Stimulated activated CD4-positive, alpha-beta T cell treated with anti-CD3 and anti-CD28 coated beads, Interleukin-15, amount 100 ng/mL, for 48 hours (primary cell): ENCODE measurements at regions not wholly inside any gene's neighbourhood (a gene's known extent, or its start where the extent isn't known, plus 50 kb on each side); places are given as distances from the start of the nearest gene placed in this dataset.

Experiments
- DNase-seq, 2 donors: peaks; one replicate each; pipeline ENCODE4 v3.0.0-alpha.2; 2020; ENCODE audit warnings: low read depth in 2 of 2

DNA sequence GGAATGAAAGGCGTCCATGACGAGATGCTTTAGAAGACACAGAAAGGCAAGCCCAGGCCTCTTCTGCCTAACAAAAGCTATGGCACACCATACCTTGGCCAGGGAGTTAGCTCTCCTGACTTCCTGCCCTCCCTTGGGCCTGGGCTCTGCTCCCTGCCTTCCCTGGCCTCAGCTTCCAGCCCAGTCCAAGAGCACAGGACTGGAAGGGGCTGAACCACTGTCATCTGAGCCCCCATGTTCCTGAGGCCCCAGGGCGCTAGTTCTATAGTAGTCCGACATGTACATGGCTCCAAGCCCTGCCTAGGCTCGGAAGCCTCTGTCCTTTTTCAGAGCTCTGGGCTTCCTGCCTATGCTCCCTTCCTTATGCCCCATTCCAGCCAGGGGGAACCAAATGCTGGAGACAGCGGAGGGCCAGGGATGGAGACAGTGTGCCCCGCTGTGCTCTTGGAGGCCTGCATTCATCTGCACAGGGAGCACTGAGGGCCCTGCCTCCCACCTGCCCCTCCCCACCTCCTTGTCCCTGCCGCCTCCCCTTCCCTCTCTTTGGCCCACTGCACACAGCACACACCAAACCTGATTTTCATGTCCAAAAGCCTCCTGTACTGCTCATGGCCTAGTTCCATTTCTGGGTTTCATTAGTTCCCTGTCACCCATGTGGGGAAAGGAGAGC is 240.1 kb downstream of the RHOU start:
- no peak for DNase-seq

DNA sequence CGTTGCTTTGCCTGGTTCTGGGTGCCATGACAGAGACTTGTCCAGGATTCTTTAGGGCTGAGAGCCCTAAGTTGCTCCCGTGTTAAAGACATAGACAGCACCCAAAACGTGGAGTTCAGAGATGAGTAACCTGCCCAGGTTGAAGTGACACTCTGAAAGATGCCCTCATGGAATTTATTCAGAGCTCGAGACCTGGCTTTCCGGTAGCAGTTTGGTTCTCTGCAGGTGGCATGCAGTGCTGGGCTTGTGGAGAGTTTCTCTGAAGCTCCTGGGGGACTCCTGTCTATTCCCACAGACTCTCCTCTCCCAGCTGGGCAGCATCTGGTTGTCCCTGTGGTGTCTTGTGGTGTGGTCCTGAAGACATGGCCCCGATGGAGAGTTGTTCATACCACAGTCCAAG is 241.0 kb downstream of the RHOU start:
- DNase-seq = no peak

DNA sequence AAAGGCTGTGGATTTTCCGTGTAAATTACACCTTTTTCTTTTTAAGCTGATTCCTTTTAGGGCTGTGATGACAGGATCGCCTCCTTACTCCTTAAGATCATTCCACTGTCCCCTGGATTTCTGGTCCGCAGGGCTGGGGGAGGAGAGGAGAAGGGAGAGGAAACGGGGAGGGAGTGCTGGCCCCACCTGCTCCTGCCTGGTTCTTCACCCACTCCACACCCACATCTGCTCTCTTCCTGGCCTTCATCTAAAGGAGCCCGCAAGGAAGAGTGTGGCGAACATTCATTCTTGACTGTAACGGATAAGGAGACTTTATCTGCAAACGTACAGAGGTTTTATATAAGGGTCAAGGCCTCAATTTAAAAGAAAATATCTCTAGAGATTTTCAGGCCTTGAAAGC is 242.0 kb downstream of the RHOU start:
- no peak for DNase-seq

DNA sequence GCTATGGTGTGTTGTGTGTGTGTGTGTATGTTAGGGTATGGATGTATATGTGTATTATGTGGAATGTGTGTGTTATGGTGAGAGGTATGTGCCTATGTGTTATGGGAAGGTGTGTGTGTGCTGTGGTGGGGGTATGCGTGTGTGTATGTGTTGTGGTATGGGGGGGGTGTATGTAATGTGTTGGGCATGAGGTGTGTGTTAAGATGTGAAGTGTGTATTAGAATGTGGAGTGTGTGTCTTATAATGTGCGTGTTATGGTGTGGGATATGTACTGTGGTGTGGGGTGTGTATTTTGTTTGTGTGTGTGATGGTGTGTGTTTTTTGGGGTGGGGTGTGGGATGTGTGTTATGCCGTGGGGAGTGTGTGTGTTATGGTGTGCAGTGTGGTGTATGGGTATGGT is 242.5 kb downstream of the RHOU start:
- no peak for DNase-seq

DNA sequence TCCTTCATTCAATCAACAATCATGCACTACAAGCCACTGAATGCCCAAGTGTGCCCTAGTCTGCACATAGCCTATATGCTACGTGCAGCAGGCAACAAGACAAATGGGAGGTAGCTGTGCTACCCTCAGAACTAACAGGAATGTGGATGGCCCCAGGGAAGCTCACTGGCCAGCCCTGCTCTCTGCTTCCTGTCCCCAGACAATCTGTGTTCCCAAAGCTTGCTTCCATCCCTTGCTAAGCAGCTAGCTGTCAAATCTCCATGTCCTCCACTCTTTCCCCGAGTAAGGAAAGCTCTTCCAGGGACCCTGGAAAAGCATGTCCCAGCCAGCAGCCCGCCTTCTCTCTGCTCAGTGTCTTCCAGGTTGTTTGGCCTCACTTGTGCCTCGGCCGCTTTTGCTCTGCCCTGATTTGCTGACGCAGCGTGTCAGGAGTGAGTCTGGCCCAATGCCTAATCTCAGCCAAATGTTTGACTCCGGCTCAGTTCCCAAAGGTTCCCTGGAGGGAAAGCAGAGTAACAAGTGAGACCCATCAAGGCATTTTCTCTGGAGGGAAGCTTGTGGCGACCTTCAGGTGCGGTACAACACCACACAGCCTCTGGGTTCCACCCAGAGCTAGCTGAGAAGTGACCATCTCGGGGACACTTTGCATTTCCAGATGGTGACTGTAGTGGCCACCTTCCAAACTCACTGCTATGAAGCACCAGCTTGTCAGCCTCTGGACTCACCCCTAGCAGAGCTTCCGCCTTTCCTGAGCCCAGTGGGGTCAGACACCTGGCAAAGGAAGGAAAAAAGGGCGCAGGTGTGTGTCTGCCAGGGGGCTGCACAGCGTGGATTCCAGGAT is 243.4 kb downstream of the RHOU start:
- no peak for DNase-seq

DNA sequence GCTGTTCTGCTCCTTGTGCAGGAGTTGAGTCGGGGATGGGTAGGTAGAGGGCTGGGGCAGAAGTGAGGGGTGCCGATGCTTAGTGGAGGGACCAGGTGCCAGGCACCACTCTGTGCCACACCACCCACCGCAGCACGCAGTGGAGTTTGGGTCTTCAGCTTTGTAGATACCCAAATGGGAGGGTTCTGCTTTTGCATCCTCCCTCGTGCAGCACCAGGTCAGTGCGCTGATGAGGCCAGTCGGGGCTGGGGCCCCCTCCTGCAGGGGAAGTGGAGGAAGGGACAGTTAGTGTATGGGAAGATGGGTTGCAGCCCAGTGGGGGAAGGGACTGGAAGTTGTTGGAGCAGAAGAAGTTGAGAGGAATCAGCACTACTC is 244.0 kb downstream of the RHOU start:
- DNase-seq = no peak

DNA sequence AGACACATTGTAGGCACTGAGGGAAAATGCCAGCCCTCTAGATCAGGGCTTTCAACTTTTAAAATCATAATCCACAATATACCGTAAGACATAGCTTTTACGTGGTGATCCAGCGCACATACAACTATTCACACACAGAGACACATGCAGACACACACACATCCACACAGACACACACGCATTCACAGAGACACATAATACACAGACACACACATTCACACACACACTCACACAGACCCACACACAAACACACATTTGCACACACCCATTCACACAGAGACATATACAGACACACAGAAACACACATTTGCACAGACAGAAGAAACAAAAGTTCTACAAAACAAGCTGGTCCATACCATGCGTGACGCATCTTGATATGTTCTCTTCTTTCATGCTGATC is 244.5 kb downstream of the RHOU start:
- DNase-seq = no peak

DNA sequence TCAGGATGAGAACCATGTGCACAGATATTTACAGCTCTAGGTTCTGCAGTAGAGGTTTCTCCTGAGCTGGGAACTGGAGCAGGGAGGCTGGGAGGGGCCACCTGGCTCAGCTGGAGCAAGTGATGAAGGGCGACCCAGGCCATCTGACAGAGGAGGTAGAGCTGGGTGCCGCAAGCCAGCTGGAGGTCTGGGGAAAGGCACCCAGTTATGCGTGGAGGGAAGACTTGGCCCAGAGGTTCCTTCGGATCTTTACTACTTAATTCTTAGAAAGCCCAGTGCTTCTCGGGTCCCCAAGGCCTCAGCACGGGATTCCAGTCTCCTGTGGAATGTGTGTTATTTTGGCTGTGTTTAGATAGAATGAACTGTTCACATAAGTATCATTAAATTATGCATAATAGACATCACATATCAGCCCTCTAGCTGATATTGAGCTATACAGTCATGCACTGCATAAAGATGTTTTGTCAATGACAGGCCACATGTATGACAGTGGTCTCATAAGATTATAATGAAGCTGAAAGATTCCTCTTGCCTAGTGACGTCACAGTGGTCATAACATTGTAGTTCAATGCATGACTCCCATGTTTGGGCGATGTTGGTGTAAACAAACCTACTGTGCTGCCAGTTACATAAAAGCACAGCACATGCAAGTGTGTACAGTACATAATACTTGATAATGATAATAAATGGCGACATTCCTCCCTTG is 245.1 kb downstream of the RHOU start:
- no peak for DNase-seq

DNA sequence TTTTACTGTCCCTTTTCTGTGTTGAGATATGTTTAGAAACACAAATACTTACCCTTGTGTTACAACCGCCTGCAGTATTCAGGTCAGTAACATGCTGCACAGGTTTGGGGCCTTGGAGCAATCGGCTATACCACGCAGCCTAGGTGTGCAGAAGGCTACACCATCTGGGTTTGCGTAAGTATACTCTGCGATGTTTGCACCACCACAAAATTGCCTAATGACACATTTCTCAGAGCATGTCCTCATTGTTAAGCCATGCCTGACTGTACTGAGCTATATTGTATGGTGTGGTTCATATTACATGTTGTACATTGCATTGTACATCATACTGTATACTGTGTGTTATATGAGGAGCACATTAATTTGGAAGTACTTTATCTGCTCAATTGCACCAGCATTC is 247.4 kb downstream of the RHOU start:
- no peak for DNase-seq

DNA sequence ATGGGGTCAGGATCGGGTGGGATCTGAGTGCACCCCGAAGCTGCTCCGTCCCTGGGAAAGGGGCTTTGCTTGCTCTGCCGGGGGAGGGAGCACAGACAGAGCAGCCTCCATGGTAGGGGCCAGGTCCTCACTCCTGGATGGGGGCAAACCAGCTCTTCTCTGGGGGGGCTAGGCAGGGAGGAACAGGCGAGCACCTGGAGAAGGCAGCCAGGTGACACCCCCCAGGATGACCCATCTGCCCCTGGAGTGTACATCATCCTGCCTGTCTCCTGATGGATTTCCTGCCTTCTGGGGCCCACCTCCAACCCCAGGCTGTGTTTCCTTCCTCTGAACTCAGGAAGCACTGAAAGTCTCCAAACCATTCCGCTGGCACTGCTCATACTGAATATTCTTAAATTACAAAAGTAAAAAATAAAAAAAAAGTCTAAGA is 248.0 kb downstream of the RHOU start:
- DNase-seq = no peak

DNA sequence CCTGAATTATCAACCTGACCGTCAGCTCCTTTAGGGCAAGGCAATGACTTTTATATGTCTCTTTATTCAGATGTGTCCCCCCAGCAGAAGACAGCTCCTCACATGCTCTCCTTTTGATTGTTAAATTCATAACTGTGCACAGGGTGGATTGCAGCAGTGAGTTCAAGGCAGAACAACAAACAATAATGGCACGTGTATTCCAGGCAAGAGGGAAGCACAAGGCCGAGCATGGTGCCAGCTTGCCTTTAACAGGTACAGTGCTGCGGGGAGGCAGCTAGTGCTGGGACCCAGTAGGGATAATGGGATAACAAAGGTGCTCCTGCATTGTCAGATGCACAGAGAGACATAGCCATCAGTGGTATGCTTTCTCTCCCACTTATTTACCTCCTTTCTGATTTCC is 248.4 kb downstream of the RHOU start:
- DNase-seq = no peak

DNA sequence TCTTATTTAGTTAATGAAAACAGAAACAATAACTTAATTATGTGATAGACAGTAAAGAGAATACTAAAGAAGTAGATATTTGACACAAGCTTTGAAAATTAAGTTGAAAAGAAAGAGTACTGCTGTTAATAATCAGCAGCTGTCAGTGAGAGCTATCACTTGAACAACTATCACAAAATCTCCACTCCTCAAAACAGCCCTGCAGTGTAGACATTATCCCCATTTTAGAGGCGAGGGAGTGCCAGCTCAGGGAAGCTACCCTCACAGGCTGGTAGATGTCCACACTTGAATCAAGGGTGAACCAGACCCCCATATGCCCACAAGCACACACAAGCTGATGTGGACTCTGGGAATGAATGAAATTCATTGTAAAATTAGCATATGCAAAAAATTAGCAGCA is 248.8 kb downstream of the RHOU start:
- no peak for DNase-seq

DNA sequence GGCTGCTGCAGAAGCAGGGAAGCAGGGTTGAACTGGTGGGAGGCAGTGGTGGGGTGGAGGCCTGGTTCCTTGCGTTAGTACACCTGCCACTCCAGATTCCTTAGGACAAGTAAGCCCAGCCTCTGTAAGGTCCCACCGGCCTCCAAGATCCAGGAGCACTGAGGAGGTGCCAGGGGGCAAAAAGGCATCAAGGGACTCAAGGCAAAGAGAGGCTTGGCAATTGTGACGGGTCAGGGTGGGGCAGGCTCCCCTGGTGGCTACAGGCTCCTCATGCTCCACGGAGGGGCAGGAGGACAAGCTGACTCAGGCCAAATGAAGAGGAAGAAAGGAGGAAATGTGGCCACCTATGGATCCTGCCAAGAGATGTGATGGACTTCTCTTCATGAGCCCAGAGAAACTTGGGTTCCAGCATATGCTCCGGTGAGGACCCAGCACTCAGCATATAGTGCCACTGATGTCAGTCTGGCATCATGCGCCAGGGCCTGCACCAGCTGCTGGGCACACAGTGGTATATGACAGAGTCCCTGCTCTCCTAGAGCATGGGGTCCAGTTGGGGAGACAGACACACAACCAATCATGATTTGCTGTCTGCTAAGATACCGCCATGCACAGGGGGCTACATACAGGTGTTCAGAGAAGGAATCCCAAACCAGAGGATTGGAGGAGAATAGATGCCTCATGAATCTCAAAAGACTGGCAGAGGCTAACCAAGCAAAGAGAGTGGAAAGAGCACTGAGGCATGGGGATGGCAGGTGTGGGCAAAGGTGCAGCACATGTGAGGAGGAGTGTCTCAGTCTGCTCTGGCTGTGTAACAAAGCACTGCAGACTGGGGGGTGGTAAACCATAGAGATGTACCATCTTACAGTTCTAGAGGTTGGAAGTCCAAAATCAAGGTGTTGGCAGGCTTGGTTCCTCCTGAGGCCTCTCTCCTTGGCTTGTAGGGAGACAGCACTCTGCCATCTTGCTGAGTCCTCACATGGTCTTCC is 249.7 kb downstream of the RHOU start:
- no peak for DNase-seq

DNA sequence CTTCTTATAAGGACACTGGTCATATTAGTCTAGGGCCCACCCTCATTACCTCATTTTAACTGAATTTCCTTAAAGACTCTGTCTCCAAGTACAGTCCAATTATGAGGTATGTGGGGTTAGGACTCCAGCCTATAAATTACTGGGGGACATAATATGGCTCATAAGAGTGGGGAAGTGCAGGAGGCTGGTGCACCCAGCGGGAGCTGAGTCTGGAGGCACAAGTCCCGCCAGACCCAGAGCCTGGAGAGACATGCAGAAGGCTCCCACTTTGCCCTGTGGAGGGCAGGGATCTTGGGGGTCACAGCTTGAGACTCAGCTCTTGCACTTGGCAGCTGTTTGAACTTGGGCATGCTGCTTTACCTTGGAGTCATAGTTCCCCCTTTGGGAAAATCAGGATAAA is 250.4 kb downstream of the RHOU start:
- no peak for DNase-seq

DNA sequence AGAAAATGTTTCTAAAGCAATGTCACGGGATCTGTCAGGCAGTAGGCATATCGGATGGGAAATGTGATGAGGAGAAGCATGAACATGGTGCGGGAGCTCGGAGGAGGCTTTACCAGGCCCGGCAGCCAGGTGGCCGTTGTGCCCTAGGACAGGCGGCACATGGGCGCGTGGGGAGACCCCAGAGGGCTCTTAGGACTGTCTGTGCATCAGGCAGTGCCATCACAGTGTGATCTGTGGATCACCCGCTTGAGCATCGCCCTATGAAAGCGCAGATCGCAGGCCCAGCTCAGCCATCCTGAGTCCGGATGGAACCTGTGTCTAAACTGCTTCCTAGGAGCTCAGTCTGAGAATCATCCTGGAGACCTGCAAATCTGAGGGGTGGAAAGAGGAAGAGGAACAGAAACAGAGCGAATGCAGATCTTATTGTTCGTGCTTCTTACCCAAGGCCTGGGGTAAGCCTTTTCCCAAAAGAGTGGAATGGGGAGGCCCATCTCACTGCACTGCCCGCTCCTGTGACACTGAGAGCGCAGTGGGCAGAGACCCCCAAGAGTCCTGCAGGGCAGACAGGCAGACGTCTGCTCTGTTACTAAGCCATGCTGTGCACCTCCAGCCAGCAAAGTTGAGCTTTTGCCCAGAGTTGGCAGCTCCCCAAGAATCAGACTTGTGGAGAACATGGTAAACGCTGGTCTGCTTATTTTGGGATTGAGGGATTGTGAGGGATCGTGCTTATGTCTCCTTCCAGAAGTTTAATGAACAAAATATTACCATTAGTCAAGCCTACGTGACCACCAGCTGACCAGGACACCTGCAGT is 251.0 kb downstream of the RHOU start:
- no peak for DNase-seq

DNA sequence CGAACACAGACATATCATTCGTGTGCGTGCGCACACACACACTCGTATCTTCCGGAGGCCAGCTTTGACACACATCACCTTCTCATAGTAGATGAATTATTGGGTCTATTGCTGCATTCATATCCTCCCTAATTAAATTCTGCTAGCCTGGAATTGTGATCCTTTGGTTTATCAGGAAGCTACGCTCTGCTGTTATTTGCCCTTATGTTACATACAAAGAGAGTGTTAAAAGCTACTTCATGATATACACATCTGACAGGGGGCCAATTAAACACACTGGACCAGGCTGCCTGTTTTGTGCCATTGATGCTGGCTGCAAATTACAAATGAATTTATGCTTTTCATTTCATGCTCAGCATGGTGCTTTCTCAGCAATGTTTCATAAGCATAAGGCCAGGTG is 252.0 kb downstream of the RHOU start:
- DNase-seq = no peak

DNA sequence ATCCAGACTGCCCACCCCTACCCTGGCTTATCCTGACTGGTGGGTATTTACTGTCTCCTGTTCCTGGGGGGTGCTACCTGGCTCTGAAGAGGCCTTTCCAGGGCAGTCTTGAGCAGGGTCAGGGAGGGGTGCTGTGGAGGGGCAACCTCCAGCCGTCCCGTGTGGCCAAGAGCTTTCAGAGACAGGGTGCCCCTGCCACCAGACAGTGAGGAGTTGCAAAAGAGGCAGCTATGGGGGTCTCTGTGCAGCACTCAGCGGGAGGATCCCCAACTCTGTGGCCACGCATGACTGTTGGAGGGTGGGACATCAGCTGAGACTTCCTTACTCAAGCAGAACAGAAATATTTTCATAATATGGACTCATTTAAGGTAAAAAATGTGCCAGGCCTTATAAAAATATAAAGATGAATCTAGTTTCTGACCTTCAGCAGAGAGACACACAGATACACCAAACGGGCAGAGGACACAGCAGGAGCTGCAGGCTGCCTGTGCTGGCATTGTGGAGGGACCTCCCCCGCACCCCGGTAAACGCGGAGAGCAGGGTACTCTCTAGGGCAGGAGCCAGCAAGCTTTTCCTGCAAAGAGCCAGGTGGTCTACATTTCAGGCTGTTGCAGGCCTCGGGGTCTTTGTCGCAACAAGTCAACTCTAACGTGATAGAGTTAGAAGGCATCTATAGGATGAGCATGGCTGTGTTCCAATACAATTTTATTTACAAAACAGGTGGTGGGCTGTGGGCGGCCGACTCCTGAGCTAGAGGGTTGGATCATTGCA is 252.6 kb downstream of the RHOU start:
- DNase-seq = no peak

DNA sequence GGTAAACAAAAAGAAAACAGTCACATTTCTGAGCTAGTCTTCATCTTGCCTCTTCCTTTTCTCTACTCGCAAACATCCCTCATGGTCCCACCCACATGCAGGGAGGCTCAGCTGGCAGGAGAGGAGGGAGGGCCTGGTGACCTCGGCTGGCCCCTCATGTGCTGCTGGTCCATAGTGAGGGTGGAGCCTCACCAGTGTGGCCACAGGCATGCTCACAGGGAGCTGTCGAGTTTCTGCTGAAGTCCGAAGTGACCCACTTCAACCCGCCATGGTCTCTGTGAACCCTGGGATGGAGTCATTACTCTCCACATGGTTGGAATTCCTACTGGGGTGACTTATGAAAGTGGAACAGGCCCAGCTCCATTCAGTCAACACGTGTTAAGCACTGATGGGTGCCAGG is 253.4 kb downstream of the RHOU start:
- no peak for DNase-seq

DNA sequence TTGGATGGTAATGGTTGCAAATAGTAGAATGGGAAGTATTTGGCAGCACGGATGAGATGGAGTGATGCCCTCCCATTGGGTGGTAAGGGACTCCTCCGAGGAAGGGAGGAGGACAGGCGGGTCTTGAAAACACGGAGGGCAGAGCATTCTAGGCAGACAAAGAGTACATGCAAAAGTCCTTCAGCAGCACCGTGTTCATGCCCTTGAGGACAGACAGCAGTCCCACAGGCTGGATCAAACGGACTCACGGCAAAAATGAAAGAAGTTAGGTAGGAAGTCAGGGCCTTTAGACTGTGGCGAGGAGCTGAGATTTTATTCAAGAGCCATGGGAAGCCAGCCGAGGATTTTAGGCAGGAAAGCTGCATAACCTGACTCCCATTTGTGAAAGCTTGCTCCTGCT is 253.9 kb downstream of the RHOU start:
- DNase-seq = no peak

DNA sequence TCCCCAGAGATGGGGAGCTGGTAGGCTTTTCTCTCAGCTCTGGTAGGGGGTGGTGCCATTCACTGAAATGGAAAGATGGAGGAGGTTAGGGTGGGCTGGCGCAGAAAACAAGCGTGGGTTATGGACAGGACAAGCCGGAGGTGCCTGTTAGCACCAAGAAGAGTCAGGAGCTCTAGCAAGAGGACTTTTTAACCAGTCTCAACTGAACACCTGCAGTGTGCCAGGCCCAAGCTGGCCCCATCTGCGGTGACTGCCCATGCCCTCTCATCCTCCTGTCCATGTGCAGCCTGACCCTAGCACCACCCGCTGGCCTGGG is 254.4 kb downstream of the RHOU start:
- no peak for DNase-seq
